ENCODE measurements at regions not wholly inside any gene's neighbourhood (a gene's known extent, or its start where the extent isn't known, plus 50 kb on each side); places are given as distances from the start of the nearest gene placed in this dataset.

GRCh38 chr10:78176320-78177317, 143.0 kb downstream of the RPS24 start:
- DNase-seq (ENCODE audit: low read depth): no peak
- no peak overlapping the region for H3K4me3 ChIP-seq (ENCODE audit: low read depth, low read length)
- TF ChIP-seq, protein P1, sequence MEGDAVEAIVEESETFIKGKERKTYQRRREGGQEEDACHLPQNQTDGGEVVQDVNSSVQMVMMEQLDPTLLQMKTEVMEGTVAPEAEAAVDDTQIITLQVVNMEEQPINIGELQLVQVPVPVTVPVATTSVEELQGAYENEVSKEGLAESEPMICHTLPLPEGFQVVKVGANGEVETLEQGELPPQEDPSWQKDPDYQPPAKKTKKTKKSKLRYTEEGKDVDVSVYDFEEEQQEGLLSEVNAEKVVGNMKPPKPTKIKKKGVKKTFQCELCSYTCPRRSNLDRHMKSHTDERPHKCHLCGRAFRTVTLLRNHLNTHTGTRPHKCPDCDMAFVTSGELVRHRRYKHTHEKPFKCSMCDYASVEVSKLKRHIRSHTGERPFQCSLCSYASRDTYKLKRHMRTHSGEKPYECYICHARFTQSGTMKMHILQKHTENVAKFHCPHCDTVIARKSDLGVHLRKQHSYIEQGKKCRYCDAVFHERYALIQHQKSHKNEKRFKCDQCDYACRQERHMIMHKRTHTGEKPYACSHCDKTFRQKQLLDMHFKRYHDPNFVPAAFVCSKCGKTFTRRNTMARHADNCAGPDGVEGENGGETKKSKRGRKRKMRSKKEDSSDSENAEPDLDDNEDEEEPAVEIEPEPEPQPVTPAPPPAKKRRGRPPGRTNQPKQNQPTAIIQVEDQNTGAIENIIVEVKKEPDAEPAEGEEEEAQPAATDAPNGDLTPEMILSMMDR (IDR thresholded peaks at IDR 0.05; ENCODE audit: low read depth, low read length, missing control alignments): no peak
- in situ Hi-C loops (cut with HindIII; ENCODE audit: low sequenced_read_pairs): no loop called here

GRCh38 chr10:78177491-78178185, 144.0 kb downstream of the RPS24 start:
- DNase-seq (ENCODE audit: low read depth): no peak

GRCh38 chr10:78178397-78178796, 144.7 kb downstream of the RPS24 start:
- TF ChIP-seq, protein P1 (IDR thresholded peaks at IDR 0.05; ENCODE audit: low read depth, low read length, missing control alignments): no peak
- no peak overlapping the region for H3K4me3 ChIP-seq (ENCODE audit: low read depth, low read length)
- no peak for DNase-seq (ENCODE audit: low read depth)
- in situ Hi-C loops (cut with HindIII; ENCODE audit: low sequenced_read_pairs): no loop called here

More at GRCh38 chr10:78177491-78178185, 144.0 kb downstream of the RPS24 start:
- no peak overlapping the region for H3K4me3 ChIP-seq (ENCODE audit: low read depth, low read length)
- in situ Hi-C loops (cut with HindIII; ENCODE audit: low sequenced_read_pairs): no loop called here
- TF ChIP-seq, protein P1 (IDR thresholded peaks at IDR 0.05; ENCODE audit: low read depth, low read length, missing control alignments): no peak

GRCh38 chr10:78178940-78179339, 145.3 kb downstream of the RPS24 start:
- TF ChIP-seq, protein P1 (IDR thresholded peaks at IDR 0.05; ENCODE audit: low read depth, low read length, missing control alignments): no peak
- peak; percentile 8 for DNase-seq (ENCODE audit: low read depth)

GRCh38 chr10:78179886-78180705, 146.4 kb downstream of the RPS24 start:
- in situ Hi-C loops (cut with HindIII; ENCODE audit: low sequenced_read_pairs): no loop called here
- H3K4me3 ChIP-seq (ENCODE audit: low read depth, low read length): no peak overlapping the region
- TF ChIP-seq, protein P1 (IDR thresholded peaks at IDR 0.05; ENCODE audit: low read depth, low read length, missing control alignments): no peak
- no peak for DNase-seq (ENCODE audit: low read depth)

More at GRCh38 chr10:78178940-78179339, 145.3 kb downstream of the RPS24 start:
- in situ Hi-C loops (cut with HindIII; ENCODE audit: low sequenced_read_pairs): no loop called here
- H3K4me3 ChIP-seq (ENCODE audit: low read depth, low read length): no peak overlapping the region
